GM12878 (cell line): ENCODE measurements at regions not wholly inside any gene's neighbourhood (a gene's known extent, or its start where the extent isn't known, plus 50 kb on each side); places are given as distances from the start of the nearest gene placed in this dataset.

ENCODE experiments used
- BRCA1 ChIP-seq: IDR thresholded peaks from 2 replicates; pipeline ENCODE4 v1.6.1; 2011; ENCODE audit warnings: low read depth, low read length, improper control_type of control experiment
- CBX5 ChIP-seq: sonication (generic); IDR thresholded peaks from 2 replicates; pipeline ENCODE4 v1.6.1; 2016; ENCODE audit warnings: low read depth, moderate library complexity, mild to moderate bottlenecking, inconsistent platforms
- EP300 ChIP-seq, 2 experiments: fragments of 150-350 bp in 1 of 2; IDR thresholded peaks; 2 replicates each; pipeline ENCODE4 v1.6.1; 2011 to 2012; ENCODE audit warnings: low read depth in 2 of 2, low read length in 2 of 2, borderline replicate concordance in 1 of 2, improper control_type of control experiment in 1 of 2, inconsistent platforms in 1 of 2; ENCODE audit not compliant: control insufficient read depth in 1 of 2
- ESRRA ChIP-seq: IDR thresholded peaks from 2 replicates; pipeline ENCODE4 v1.6.1; 2012; ENCODE audit warnings: mild to moderate bottlenecking, low read length, improper control_type of control experiment
- EZH2 ChIP-seq: IDR thresholded peaks from 2 replicates; pipeline ENCODE4 v1.6.1; 2012; ENCODE audit warnings: low read depth, mild to moderate bottlenecking, control low read depth, inconsistent platforms, low read length, borderline replicate concordance; ENCODE audit not compliant: control insufficient read depth
- POLR2AphosphoS2 ChIP-seq: IDR thresholded peaks from 2 replicates; pipeline ENCODE4 v1.6.1; 2011; ENCODE audit warnings: low read depth, mild to moderate bottlenecking, low read length, improper control_type of control experiment, moderate library complexity
- YY1 ChIP-seq: IDR thresholded peaks from 2 replicates; pipeline ENCODE4 v1.6.1; 2011; ENCODE audit warnings: low read depth, mild to moderate bottlenecking, low read length
- TF ChIP-seq, protein P1 (sequence below): IDR thresholded peaks from 2 replicates; pipeline ENCODE4 v1.6.1; 2011; ENCODE audit warnings: low read depth, mild to moderate bottlenecking, low read length, moderate library complexity, borderline replicate concordance; ENCODE audit errors: extremely low read depth
- TF ChIP-seq, protein P2 (sequence below), 3 experiments: IDR thresholded peaks in 2 of 3; conservative IDR thresholded peaks in 1 of 3; 2 replicates each; pipeline ENCODE4 v1.5.1; 2011; ENCODE audit warnings: low read depth in 3 of 3, low read length in 3 of 3, mild to moderate bottlenecking in 3 of 3, control low read depth in 2 of 3, moderate library complexity in 2 of 3, inconsistent platforms in 1 of 3, mixed read lengths in 1 of 3; ENCODE audit not compliant: control insufficient read depth in 2 of 3, insufficient read depth in 1 of 3; ENCODE audit errors: extremely low read depth in 1 of 3
- TF ChIP-seq, protein P3 (sequence below): IDR thresholded peaks from 2 replicates; pipeline ENCODE4 v1.6.1; 2012; ENCODE audit warnings: mild to moderate bottlenecking, low read depth, low read length
- TF ChIP-seq, protein P4 (sequence below): IDR thresholded peaks from 2 replicates; pipeline ENCODE4 v1.6.1; 2012; ENCODE audit warnings: low read depth, low read length, improper control_type of control experiment

DNA sequence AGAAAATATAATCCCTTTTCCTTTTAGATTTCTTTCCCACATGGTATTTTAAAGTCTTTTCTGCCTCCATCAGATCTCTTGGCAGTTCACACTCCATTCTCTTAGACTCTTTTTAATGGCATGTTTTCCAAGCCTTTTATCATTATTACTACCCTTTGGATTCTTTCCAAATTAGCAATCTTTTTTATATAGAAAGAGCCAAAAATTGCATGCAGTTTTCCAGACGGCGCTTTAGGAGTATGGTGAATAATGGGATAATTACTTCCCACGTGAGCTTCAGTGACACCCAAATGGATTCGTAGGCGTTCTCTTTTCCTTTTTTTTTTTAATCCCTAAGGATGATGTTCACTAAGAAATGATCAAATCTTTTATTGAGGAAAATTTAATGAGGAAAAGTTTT, 354.8 kb upstream of the DNAJC19 start:
- TF ChIP-seq, protein P1, sequence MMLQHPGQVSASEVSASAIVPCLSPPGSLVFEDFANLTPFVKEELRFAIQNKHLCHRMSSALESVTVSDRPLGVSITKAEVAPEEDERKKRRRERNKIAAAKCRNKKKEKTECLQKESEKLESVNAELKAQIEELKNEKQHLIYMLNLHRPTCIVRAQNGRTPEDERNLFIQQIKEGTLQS: no peak
- TF ChIP-seq CBX5: no peak
- TF ChIP-seq, protein P2, sequence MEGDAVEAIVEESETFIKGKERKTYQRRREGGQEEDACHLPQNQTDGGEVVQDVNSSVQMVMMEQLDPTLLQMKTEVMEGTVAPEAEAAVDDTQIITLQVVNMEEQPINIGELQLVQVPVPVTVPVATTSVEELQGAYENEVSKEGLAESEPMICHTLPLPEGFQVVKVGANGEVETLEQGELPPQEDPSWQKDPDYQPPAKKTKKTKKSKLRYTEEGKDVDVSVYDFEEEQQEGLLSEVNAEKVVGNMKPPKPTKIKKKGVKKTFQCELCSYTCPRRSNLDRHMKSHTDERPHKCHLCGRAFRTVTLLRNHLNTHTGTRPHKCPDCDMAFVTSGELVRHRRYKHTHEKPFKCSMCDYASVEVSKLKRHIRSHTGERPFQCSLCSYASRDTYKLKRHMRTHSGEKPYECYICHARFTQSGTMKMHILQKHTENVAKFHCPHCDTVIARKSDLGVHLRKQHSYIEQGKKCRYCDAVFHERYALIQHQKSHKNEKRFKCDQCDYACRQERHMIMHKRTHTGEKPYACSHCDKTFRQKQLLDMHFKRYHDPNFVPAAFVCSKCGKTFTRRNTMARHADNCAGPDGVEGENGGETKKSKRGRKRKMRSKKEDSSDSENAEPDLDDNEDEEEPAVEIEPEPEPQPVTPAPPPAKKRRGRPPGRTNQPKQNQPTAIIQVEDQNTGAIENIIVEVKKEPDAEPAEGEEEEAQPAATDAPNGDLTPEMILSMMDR (IDR thresholded peaks at IDR 0.05 in 2 of 3, conservative IDR thresholded peaks at IDR 0.05 in 1 of 3; ENCODE audit: control insufficient read depth in 2 of 3, extremely low read depth in 1 of 3, insufficient read depth in 1 of 3, low read depth in 3 of 3, low read length in 3 of 3): no peak
- no peak for TF ChIP-seq ESRRA
- TF ChIP-seq BRCA1: no peak
- TF ChIP-seq POLR2AphosphoS2: no peak
- no peak for TF ChIP-seq YY1
- TF ChIP-seq, protein P3, sequence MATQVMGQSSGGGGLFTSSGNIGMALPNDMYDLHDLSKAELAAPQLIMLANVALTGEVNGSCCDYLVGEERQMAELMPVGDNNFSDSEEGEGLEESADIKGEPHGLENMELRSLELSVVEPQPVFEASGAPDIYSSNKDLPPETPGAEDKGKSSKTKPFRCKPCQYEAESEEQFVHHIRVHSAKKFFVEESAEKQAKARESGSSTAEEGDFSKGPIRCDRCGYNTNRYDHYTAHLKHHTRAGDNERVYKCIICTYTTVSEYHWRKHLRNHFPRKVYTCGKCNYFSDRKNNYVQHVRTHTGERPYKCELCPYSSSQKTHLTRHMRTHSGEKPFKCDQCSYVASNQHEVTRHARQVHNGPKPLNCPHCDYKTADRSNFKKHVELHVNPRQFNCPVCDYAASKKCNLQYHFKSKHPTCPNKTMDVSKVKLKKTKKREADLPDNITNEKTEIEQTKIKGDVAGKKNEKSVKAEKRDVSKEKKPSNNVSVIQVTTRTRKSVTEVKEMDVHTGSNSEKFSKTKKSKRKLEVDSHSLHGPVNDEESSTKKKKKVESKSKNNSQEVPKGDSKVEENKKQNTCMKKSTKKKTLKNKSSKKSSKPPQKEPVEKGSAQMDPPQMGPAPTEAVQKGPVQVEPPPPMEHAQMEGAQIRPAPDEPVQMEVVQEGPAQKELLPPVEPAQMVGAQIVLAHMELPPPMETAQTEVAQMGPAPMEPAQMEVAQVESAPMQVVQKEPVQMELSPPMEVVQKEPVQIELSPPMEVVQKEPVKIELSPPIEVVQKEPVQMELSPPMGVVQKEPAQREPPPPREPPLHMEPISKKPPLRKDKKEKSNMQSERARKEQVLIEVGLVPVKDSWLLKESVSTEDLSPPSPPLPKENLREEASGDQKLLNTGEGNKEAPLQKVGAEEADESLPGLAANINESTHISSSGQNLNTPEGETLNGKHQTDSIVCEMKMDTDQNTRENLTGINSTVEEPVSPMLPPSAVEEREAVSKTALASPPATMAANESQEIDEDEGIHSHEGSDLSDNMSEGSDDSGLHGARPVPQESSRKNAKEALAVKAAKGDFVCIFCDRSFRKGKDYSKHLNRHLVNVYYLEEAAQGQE: no peak
- TF ChIP-seq EP300 (IDR thresholded peaks at IDR 0.05; ENCODE audit: borderline replicate concordance in 1 of 2, control insufficient read depth in 1 of 2, low read depth in 2 of 2, low read length in 2 of 2): no peak
- TF ChIP-seq, protein P4, sequence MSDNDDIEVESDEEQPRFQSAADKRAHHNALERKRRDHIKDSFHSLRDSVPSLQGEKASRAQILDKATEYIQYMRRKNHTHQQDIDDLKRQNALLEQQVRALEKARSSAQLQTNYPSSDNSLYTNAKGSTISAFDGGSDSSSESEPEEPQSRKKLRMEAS: no peak
- TF ChIP-seq EZH2: no peak
